GM18873 (cell line): ENCODE measurements at regions not wholly inside any gene's neighbourhood (a gene's known extent, or its start where the extent isn't known, plus 50 kb on each side); places are given as distances from the start of the nearest gene placed in this dataset.

ENCODE experiments used
- ATAC-seq: cut with Tn5 transposase; IDR thresholded peaks from one replicate; pipeline ENCODE4 v1.9.1; 2021; ENCODE audit warnings: mild to moderate bottlenecking, moderate library complexity, moderate number of reproducible peaks; ENCODE audit not compliant: unreplicated experiment, low FRiP score

DNA sequence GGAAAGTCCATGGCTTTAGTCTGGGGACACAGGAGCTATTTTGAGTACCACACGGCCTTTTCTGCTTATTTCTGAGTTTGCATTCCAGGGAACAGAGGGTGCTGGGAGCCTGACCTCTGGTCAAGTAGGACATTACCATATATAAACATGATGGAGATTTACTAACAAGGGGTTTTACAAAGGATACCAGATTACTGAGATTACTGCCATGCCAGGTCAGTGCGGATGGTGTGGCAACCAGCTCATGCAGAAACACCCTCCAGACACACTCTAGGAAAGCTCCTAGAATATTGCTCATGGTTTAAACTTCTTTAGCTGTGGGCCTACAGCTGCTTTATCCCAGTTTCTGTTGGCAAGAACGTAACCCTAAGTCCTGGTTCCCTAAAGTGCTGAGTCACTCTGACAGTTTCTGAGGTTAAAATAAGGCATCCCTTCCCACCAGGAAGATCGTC is 54.3 kb upstream of the AGTR1 start:
- ATAC-seq, result no peak

DNA sequence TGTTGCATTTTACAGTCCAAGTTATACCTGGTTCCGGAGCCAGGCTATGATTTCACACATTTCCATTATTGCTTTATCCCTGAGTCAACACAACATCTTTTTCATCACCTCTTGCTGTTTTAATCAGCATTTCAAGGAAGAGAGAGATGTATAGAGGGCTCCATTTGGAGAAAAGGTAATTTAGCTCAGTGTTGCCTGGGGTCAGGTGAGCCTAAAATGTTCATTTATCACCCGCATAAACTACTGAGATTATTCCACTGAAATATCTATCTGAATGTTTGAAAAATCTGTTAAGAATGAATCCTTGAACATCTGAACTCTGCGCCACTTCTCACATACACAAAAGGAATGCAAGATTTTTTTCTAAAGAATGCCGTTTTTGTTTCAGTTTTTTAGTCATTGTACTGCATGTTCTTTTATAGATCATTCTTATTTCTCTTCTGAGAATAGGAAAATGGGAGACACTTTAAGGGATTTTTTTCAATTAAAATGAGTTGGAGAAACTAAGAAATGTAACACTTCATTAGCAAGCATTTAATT is 51.5 kb upstream of the AGTR1 start:
- ATAC-seq, result no peak
